ENCODE measurements at regions not wholly inside any gene's neighbourhood (a gene's known extent, or its start where the extent isn't known, plus 50 kb on each side); places are given as distances from the start of the nearest gene placed in this dataset.

DNA sequence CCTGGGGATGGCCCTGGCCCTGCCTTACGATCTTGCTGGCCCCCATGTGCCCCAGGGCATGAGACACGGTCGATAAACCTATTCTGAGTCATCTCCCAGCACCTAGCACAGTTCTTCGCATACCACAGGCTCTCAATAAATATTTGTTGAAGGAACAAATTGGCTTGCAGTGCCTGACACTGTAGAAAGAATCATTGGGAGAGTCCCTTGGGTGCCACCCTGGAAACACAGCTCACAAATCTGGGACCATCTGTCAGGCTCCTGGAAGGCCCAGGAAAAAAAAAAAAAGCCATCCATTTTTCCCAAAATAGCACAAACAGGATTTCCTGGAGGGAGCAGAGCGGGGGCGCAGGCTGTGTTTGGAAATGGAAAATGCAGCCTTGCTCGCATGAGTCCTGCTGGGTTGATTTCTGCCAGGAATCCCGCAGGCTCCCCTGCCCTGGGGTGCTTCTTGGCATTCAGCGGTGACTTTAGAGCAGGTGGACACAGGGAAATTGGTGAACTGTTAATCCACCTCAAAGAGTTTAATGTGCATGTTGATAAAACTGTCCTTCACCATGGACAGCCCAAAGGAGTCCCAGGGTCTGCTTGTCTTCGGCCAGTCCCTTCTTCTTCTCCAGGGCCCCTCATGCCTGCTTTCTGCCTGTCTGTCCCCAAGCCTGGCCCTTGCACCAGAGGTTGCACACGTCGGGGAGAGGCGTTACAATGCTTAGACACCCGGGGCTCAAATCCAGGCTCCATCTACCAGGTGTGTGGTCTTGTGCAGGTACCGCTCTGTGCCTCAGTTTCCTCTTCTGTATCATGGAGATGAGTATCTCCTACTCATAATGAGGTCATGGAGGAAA is 106.1 kb upstream of the RFLNA start:
- DNase-seq (ENCODE audit: low spot score) = peak; percentile 30

DNA sequence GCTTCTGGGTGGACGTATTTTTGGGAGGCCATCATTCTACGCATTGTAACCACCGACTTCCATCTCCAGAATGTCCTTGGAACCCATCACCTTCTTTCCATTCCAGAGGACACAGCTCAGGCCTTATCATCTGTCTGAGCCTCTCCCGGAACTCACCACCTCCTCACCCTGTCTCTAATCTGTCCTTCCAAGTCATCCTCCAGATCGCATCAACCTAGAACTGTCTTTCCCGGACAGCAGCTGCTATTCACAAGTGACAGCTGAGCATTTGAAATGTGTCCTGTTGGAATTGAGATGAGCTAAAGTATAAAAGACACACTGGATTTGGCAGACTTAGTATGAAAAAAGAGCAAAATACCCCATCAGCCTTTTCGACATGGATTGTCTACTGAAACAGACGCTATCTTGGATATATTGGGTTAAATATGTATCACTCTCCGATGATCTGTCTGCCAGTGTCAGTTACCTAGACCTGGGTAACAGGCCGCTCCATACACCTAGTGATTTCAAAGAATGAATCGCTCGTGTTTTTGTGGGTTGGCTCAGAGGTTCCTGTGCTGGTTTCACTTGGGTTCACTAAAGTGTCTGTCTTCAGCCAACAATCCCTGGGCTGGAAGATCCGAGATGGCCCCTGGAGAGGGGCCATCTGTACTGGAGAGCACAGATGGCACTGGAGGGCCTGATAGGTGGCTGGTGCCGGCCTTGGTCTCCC is 104.4 kb upstream of the RFLNA start:
- no peak for DNase-seq (ENCODE audit: low spot score)

DNA sequence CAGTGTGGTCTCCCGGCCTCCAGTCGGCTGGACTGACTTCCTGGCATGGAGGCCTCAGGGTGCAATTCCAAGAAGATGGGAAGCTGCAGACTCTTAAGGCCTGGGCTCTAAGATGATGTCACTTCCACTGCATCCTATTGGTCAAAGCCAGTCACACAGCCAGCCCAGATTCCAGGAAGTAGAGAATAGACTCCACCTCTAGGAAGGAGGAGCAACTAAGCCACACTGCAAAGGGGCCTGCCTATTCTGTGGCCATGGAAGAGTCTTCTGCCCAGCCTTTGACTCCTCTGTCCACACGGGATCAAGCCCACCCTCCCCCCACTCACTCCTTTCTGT is 103.9 kb upstream of the RFLNA start:
- DNase-seq (ENCODE audit: low spot score) = no peak

DNA sequence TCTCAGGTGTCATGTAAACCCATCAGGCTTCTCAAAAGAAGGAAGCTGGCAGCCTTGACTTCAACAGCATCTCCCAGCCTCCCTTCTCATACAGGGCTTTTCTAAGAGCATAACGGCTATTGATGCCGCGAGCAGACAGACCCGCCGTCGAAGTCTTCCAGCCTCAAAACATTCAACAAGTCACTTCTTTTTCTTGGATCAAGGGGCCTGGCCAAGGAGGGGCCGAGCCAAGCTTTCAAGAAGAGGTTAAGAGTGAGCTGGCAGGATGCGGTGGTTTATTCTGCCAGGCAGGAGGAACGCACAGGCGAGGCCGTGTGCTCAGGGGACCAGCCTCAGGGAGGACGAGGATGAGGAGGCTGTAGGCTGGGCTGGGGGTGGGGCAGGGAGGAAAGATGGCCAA is 102.9 kb upstream of the RFLNA start:
- no peak for DNase-seq (ENCODE audit: low spot score)

DNA sequence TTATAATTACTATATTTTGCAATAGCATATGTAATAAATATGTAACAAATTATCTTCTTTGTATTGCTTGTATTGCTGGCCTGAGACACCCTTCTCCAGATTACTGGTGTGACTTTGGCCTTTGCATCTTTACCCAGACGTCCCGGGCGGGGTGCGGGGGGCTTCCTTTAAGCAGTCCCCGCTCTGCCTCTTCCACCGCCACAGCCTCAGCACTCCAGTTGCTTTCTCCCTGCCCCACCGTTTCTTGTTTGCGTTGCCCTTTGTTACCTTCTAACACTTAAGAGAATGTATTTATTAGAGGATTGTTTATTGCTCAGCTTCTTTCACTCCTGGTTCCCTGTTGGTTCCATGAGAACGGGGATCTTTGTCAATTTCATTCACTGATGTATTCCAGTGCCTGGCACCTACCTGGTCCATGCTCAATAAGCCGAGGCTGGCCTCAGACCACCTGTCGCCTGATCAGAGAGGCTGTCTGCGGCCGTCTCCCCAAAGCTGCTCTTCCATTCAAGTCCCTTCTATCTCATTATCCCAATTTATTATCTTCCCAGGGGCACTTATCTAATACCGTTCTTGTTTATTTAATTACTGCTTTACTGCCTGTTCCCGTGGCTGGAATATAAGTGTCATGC is 100.5 kb upstream of the RFLNA start:
- no peak for DNase-seq (ENCODE audit: low spot score)

DNA sequence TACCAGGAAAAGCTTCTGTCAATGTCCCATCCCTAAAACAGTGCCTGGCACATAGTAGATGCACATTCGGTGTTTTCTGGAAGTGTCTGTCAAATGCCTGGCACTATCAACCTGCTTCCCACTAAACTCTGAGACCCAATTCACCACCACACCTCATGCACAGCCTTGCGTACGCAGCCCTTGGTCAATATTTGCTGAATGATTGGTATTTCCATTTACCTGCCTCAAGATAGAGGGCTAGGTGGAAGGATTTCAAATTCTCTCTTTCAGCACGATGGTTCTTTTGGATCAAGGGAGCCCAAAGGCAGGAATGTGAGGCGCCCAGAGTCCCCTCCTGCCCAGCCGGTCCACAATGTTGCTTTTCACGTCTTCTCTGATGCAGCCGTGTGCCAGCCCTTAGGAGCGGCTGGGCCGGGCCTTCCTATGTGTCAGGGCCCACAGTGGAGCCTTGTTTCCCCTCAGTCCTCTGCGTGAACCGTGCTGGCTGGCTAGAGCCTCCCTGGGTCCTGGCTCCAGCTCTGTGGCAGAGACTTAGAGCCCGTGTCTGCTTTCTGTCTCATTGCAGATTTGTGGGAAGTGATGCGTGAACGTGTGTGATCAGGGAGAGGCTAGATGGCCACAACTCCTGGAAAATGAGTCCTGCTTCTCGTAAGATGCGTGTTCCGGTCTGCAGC is 99.9 kb upstream of the RFLNA start:
- DNase-seq (ENCODE audit: low spot score) = no peak

DNA sequence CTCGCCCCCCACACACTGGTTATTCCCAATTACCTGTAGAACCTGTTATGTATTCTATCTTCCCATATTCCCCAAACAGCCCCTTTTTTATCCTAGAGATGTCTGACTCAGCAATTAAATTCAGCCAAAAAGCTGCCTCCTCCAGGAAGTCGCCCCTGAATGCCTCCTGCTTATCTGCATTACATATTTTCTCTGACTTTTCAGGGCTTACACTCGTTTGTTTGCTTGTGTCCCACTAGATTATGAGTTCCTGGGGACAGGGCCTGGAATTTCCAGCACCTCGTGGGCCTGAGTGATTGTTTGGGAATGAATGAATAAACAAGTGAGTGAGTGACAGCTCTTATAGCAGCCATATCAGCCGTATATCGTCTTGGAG is 99.3 kb upstream of the RFLNA start:
- DNase-seq (ENCODE audit: low spot score) = no peak

DNA sequence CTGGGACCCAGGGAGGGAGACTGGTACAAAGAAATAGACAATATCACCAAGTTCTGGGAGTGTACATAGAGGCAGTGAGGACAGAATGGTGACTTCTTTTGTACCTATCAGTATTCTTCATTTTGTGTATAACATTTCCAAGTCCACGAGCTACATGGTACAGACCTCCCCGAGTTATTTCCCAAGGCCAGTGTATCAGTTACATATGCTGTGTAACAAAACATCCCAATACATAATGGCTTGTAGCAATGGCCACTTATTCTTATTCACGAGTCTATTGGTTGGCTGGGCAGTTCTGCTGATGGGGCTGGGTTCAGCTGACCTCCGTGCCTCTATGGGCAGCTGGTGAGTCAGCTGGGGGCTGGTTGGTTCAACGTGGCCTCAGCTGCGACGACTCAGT is 98.7 kb upstream of the RFLNA start:
- no peak for DNase-seq (ENCODE audit: low spot score)

DNA sequence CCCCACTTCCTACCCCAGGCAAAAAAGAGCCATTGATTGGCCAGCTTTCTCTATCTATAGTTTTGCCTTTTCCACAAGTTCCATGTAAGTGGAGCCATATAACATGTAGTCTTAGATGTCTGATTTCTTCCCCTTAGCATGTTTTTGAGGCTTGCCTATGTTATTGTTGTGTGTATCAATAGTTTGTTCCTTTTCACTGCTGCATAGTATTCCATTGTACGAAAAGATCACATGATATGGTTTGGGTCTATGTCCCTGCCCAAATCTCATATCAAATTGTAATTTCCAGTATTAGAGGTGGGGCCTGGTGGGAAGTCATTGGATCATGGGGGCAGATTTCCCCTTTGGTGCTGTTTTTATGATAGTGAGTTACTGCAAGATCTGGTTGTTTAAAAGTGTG is 93.6 kb upstream of the RFLNA start:
- no peak for DNase-seq (ENCODE audit: low spot score)

DNA sequence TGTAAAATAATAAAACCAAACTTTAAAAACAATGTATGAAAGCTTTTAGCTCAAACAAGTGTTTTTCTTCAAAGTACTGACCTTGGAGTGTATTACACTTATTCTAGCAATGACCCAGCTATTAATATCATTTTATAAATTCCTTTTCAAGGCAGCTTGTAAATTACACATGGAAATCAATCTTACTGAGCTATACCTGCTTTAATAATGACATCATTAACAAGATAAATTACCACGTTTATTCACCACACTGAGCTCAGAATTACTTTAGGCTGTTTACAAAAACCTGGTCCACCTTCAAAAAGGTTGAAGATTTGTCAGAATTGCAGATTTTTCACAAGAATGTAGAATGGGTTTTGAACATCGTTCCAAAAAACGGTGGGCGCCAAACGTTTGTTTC is 91.7 kb upstream of the RFLNA start:
- DNase-seq (ENCODE audit: low spot score) = no peak

DNA sequence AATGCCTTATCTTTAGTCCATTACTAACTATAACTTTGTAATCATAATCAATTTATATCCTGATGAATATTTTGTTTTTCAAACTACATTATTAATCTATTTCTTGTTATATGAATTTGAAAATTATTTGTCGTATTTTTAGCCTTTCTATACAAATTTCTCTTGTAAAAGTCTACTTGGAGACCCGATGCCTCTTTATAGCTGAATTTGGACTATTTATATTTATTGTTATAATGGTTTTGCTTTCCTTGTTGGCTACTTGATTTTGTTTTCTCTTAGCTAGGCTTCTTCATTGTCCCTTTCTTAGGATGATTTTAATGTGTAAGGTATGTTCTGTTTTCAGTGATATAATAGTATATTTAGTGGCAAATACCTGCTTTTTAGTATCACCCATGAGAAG is 89.5 kb upstream of the RFLNA start:
- DNase-seq (ENCODE audit: low spot score) = no peak

DNA sequence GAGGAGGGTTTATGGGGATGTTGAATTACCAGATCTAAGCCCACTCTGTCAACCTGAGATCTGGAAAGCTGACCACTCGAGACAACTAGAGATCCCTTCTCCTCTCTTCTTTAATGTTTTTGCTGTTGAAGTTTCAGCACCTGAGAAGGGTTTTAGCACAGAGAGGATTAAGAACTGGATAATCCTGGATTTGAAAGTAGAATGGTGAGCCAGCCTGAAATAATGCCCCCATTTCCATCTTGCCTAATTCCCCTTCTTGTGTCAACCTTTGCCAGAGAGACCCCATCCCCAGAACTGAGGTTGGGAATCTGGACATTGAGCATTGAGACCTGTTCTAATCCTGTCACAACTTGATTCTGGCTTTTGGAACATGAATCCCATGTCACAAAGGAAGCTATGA is 87.8 kb upstream of the RFLNA start:
- DNase-seq (ENCODE audit: low spot score) = no peak

DNA sequence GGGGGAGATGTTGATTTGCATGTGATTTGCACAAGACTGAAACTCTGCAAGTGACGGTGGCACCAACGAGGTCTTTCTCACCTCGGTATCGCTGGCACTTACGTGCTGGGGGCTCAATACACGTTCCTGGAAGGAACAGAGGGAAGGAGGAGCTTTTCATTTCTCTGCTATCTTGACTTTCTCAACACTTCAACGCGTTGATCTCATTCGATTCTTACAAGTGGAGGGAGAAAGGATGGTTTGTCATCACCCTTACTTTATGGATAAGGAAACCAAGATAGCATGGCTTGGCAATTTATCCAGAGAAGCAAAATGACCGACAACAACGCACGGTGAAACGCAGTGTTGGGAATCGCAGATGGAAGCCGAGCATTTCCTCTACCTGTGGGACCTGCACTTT is 87.3 kb upstream of the RFLNA start:
- DNase-seq (ENCODE audit: low spot score) = no peak

DNA sequence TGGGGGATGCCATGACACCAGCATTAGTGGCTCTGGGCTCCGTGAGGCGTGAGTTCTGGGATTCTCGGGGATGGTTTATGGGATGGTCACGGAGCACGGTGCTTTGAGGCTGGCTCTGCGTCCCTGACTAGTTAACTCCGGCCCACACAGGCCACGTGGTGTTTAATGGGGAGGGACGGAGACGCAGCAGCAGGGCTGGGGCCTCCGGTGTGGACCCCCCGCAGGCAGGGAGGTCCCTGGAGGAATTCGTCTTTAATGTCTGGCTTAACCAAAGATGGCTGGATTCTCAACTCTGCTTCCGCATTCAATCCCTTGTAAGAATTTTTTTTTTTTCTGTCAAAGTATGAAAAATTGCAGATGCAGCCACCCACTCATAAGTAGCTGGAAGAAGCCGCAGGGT is 86.4 kb upstream of the RFLNA start:
- DNase-seq (ENCODE audit: low spot score) = no peak

DNA sequence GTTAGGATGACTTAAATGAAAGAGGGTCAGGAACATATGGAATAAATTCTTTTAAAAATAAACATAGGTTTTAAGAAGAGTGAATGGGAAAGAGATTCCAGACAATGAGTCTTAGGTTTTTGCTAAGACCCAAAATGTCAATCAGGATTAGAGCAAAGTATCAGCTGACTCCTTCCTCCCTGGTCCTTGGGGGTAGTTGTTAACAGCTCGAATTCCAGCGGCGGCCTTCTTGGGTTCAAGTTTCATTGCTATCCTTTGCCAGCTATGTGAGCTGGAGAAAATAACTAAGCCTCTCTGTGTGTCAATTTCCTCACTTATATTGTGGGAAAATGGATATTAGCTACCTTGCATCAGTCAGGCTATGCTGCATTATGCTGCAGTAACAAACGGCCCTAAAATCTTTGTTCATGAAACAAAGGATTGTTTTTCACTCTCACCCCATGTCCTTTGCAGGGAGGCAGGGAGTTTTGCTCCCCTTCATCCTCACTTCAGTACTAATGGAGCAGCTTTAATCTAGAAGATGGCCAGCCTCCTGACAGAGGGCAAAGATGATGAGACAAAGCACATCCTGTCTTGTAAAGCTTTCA is 83.8 kb upstream of the RFLNA start:
- no peak for DNase-seq (ENCODE audit: low spot score)

DNA sequence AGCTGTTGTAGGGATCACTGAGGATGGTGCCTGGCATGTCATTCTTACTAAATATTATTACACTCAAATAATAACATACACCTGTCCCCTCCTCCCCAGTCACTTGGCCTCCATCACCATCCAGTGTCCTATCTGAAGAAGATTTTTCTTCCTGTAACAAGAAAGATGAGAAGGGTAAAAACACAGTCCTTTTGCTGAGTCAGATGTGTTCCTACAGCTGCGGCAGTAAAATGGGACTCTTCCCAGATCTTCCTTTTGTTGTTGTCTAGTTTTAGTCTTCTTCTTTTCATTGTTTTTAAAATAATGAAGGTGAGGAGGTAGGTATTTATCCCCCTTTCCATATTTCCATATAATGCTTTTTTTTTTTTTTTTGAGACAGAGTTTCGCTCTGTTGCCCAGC is 83.1 kb upstream of the RFLNA start:
- DNase-seq (ENCODE audit: low spot score) = no peak

DNA sequence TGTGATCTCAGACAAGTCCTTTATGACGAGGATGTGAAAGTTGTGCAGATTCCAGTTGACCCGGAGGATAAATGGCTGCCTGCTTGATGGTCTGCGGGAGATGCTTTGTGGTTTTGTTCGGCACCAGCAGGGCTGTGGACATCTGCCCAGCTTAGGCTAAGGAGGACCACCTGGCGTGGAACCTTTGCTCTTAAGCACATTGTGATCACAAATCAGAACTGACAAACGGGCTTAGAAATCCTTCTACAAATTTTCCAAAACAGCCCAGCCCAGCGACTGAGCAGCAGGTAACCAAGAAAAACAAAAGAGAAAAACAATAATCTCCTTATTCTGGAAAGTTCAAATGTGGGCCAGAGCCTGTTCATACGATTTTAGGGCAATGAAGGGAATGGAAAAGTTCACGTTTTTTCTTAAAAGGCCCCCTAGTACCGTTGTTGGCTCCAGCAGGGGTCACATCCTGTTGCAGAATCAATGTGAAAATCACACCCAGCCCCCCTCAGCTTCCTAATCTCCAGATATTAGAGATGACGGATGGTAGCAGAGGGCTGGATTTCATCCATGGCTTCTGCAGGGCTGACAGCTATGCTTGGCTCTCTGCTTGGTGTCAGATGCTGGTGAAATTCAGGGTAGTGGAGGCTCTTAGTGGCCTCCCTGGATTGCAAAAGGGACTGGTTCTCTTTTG is 81.1 kb upstream of the RFLNA start:
- no peak for DNase-seq (ENCODE audit: low spot score)

DNA sequence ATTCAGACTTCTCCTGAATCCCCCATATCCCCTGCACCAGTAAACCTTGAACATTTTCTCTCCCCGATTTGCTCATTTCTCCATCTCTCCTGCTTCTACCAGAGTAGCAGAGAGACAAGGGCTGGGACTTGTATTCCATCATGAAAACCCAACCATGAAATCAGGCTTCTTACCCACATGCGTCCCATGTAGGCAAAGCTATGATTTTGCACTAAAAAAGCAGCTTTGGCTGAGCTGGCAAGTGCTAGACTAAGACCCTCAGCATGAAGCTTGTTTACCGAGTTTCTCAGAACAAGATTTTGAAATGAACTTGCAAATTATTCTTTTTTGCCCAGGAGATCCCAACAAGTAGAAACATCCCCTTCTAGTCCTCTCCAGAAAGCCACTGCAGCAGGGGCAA is 80.3 kb upstream of the RFLNA start:
- no peak for DNase-seq (ENCODE audit: low spot score)

DNA sequence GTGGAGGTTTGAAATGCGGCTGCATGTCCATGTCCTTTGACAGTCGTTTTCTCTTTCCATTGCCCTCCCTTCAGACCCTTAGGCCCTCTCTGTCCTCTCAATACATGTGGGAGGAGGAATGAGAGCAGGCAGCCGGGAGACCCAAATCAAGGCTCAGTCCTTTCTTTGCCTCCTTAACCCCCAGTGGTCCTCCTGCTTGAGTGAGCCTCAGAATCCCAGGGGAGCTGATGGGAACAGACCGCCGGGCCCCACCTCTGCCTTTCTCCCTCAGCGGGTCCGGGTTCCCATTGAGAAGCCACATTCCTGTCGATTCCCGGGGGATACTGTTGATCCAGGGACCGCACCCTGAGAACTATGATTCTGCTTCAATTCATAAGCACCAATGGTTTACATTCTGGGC is 77.9 kb upstream of the RFLNA start:
- no peak for DNase-seq (ENCODE audit: low spot score)

DNA sequence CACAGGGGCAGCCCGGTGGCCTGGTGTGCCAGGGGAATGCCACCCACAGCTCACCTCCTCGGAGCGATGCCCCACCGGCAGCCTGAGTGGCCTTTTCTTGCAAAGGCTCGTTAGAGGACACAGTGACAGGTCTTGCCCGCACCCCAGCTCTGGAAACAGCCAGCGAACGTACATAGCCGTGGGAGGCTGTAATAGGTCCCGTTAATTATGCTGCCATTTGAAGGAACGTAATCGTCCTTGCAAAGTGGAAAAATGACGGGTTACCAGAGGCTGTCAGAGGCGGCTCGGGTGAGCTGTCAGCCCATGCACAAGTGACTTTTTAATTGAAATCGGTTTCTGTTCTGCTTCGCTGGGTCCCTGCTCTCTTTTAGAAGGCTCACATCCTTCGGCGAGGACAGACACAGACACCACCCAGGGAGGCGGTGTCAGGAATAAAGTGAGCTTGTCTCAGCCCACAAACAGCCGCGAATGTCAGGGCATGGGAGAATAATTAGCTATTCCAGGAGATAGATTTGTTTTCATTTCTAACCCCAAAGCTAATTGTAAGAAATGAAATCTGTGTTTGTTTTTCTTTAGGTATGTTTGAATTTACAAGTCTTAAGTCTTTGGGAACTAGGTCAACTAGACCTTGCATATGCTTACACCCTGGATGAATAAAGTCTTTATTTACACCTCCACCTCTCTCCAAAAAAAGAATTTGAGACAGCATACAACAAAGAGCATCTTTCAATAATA is 77.2 kb upstream of the RFLNA start:
- no peak for DNase-seq (ENCODE audit: low spot score)

DNA sequence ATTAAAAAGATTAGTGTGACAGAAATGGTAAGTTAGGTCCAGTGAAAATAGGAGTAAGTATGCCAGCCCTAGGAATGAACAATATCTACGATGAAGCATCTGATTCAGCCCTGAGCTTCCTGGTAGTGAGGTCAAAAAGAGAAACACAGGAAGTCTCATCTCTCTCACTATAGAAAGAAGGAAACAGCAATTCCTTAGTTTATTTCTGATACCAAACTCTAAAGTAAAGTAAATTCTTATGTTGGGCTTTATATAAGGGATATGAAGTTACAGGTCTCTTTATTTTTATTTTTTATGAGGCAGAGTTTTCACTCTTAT is 76.7 kb upstream of the RFLNA start:
- no peak for DNase-seq (ENCODE audit: low spot score)
